ENCODE measurements at regions not wholly inside any gene's neighbourhood (a gene's known extent, or its start where the extent isn't known, plus 50 kb on each side); places are given as distances from the start of the nearest gene placed in this dataset.

GRCh38 chr4:164215113-164215741 is 538.7 kb upstream of the SMIM31 start:
- TF ChIP-seq ZNF274 (IDR thresholded peaks at IDR 0.05; ENCODE audit: low read depth, low read length) (no peak), SUZ12 (IDR thresholded peaks at IDR 0.05; ENCODE audit: extremely low read depth, insufficient read depth, insufficient read length) (no peak), YY1 (IDR thresholded peaks at IDR 0.05; ENCODE audit: insufficient read depth, insufficient read length) (no peak)

All from NT2/D1 (cell line).